Peyer's patch (tissue), 4 donors: ENCODE measurements at regions not wholly inside any gene's neighbourhood (a gene's known extent, or its start where the extent isn't known, plus 50 kb on each side); places are given as distances from the start of the nearest gene placed in this dataset.

Experiments used
- POLR2A ChIP-seq, 2 donors: fragments of 450-650 bp; IDR thresholded peaks; one replicate each; pipeline ENCODE4 v1.5.1; 2017; ENCODE audit warnings: antibody characterized with exemption in 2 of 2, mild to moderate bottlenecking in 2 of 2, moderate library complexity in 2 of 2
- TF ChIP-seq, protein P1 (sequence below), 6 experiments: fragments of 450-650 bp in 4 of 6; fragments of 200-600 bp in 2 of 6; sonication (generic) in 1 of 6; IDR thresholded peaks; one replicate each; pipeline ENCODE4 v1.5.1; 2017 to 2019; ENCODE audit warnings: antibody characterized with exemption in 6 of 6, mild to moderate bottlenecking in 3 of 6, moderate library complexity in 1 of 6

DNA sequence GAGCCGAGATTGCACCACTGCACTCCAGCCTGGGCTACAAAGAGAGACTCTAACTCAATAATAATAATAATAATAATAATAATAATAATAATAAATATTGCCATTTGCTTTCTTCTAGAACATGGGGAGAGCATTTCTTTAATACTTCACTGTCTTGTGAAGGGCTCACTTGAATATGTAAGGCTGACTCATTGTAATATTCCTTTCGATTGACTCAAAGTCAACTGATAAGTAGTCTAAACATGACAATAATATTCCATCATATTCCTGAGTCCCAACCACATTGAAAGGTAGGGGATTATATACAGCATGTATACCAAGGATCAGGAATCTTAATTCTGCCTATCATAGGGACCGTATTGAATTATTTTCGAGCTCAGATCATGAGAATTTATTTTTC, 949.2 kb downstream of the DSC3 start:
- TF ChIP-seq, protein P1, sequence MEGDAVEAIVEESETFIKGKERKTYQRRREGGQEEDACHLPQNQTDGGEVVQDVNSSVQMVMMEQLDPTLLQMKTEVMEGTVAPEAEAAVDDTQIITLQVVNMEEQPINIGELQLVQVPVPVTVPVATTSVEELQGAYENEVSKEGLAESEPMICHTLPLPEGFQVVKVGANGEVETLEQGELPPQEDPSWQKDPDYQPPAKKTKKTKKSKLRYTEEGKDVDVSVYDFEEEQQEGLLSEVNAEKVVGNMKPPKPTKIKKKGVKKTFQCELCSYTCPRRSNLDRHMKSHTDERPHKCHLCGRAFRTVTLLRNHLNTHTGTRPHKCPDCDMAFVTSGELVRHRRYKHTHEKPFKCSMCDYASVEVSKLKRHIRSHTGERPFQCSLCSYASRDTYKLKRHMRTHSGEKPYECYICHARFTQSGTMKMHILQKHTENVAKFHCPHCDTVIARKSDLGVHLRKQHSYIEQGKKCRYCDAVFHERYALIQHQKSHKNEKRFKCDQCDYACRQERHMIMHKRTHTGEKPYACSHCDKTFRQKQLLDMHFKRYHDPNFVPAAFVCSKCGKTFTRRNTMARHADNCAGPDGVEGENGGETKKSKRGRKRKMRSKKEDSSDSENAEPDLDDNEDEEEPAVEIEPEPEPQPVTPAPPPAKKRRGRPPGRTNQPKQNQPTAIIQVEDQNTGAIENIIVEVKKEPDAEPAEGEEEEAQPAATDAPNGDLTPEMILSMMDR (IDR thresholded peaks at IDR 0.05), result no peak
- TF ChIP-seq POLR2A (IDR thresholded peaks at IDR 0.05), result no peak
